LoVo (cell line): ENCODE measurements at regions not wholly inside any gene's neighbourhood (a gene's known extent, or its start where the extent isn't known, plus 50 kb on each side); places are given as distances from the start of the nearest gene placed in this dataset.

ENCODE experiments used
- DNase-seq: peaks from one replicate; pipeline ENCODE4 v3.0.0-alpha.2; 2016; ENCODE audit warnings: low spot score

GRCh38 chr18:6465281-6465680 lies 50.6 kb upstream of the L3MBTL4 start:
- no peak for DNase-seq

GRCh38 chr18:6476190-6476589 lies 61.5 kb upstream of the L3MBTL4 start:
- no peak for DNase-seq

GRCh38 chr18:6476880-6477279 lies 62.2 kb upstream of the L3MBTL4 start:
- no peak for DNase-seq

- DNase-seq, result no peak
Observed at GRCh38 chr18:6478121-6478520, 63.4 kb upstream of the L3MBTL4 start.

- DNase-seq, result no peak
Observed at GRCh38 chr18:6479699-6480098, 65.0 kb upstream of the L3MBTL4 start.

- no peak for DNase-seq
Observed at GRCh38 chr18:6482198-6482977, 67.7 kb upstream of the L3MBTL4 start.

GRCh38 chr18:6484659-6485058 lies 69.9 kb upstream of the L3MBTL4 start:
- no peak for DNase-seq

GRCh38 chr18:6486313-6486712 lies 71.6 kb upstream of the L3MBTL4 start:
- DNase-seq, result no peak

GRCh38 chr18:6486764-6487426 lies 72.2 kb upstream of the L3MBTL4 start:
- DNase-seq, result no peak

- no peak for DNase-seq
Observed at GRCh38 chr18:6487968-6488367, 73.3 kb upstream of the L3MBTL4 start.

GRCh38 chr18:6488956-6489355 lies 74.2 kb upstream of the L3MBTL4 start:
- DNase-seq, result no peak

- no peak for DNase-seq
Observed at GRCh38 chr18:6489977-6490376, 75.3 kb upstream of the L3MBTL4 start.

- no peak for DNase-seq
Observed at GRCh38 chr18:6493194-6493593, 78.5 kb upstream of the L3MBTL4 start.

- DNase-seq, result no peak
Observed at GRCh38 chr18:6495536-6495935, 80.8 kb upstream of the L3MBTL4 start.

- no peak for DNase-seq
Observed at GRCh38 chr18:6497543-6497942, 82.8 kb upstream of the L3MBTL4 start.

GRCh38 chr18:6498289-6498856 lies 83.7 kb upstream of the L3MBTL4 start:
- no peak for DNase-seq

GRCh38 chr18:6504605-6505497 lies 90.1 kb upstream of the L3MBTL4 start:
- DNase-seq, result no peak

- DNase-seq, result no peak
Observed at GRCh38 chr18:6505498-6505875, 90.8 kb upstream of the L3MBTL4 start.

GRCh38 chr18:6509417-6509816 lies 94.7 kb upstream of the L3MBTL4 start:
- no peak for DNase-seq

GRCh38 chr18:6509832-6510231 lies 95.1 kb upstream of the L3MBTL4 start:
- no peak for DNase-seq

GRCh38 chr18:6520901-6521300 lies 106.2 kb upstream of the L3MBTL4 start:
- no peak for DNase-seq

GRCh38 chr18:6521803-6522418 lies 107.2 kb upstream of the L3MBTL4 start:
- peak; percentile 32 for DNase-seq
